ENCODE measurements at regions not wholly inside any gene's neighbourhood (a gene's known extent, or its start where the extent isn't known, plus 50 kb on each side); places are given as distances from the start of the nearest gene placed in this dataset.

- DNase-seq (ENCODE audit: low spot score): no peak
- H3K27ac ChIP-seq: no peak overlapping the region
- H3K4me1 ChIP-seq (ENCODE audit: control insufficient read depth in 1 of 2, low read depth in 2 of 2): no peaks in the 10 kb centered on the region
- H3K36me3 ChIP-seq: no peaks in the 10 kb centered on the region
- H3K4me3 ChIP-seq: no peak overlapping the region
- no peaks in the 10 kb centered on the region for H3K27me3 ChIP-seq (replicated peaks; ENCODE audit: insufficient read depth)
- TF ChIP-seq, protein P1, sequence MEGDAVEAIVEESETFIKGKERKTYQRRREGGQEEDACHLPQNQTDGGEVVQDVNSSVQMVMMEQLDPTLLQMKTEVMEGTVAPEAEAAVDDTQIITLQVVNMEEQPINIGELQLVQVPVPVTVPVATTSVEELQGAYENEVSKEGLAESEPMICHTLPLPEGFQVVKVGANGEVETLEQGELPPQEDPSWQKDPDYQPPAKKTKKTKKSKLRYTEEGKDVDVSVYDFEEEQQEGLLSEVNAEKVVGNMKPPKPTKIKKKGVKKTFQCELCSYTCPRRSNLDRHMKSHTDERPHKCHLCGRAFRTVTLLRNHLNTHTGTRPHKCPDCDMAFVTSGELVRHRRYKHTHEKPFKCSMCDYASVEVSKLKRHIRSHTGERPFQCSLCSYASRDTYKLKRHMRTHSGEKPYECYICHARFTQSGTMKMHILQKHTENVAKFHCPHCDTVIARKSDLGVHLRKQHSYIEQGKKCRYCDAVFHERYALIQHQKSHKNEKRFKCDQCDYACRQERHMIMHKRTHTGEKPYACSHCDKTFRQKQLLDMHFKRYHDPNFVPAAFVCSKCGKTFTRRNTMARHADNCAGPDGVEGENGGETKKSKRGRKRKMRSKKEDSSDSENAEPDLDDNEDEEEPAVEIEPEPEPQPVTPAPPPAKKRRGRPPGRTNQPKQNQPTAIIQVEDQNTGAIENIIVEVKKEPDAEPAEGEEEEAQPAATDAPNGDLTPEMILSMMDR (IDR thresholded peaks at IDR 0.05): no peak
- no peaks in the 10 kb centered on the region for H3K9me3 ChIP-seq
- no peak for ATAC-seq (ENCODE audit: insufficient number of reproducible peaks, low FRiP score, low read depth)
These were observed 121.8 kb upstream of the ATP11B start for GRCh38 chr3:182671541-182671940.

- ATAC-seq (ENCODE audit: insufficient number of reproducible peaks, low FRiP score, low read depth) (no peak), DNase-seq (ENCODE audit: low spot score) (no peak)
- H3K4me3 ChIP-seq: no peak overlapping the region
- no peaks in the 10 kb centered on the region for H3K36me3 ChIP-seq
- H3K27ac ChIP-seq: no peak overlapping the region
- TF ChIP-seq, protein P1 (IDR thresholded peaks at IDR 0.05): no peak
- no peaks in the 10 kb centered on the region for H3K4me1 ChIP-seq (ENCODE audit: control insufficient read depth in 1 of 2, low read depth in 2 of 2)
- no peaks in the 10 kb centered on the region for H3K9me3 ChIP-seq
- H3K27me3 ChIP-seq (replicated peaks; ENCODE audit: insufficient read depth): no peaks in the 10 kb centered on the region
These were observed 121.4 kb upstream of the ATP11B start for GRCh38 chr3:182671942-182672341.

DNA sequence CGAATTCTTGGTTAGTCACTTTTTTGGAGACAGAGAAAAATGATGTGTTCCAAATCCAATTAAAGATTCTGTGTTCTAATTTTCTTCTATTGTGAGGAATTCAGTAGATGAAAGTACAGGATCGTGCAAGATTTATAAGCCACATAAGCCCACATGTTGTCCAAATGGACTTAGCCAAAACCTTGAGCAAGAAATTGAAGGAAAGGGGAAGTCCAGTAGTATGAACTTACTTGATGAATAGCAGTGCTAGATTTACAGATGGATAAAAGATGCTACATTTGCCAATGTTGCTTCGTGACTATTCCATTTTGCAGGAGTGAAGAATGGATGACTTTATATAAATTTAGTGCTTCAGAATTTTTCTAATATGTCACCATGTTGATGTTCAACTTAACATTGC is 120.0 kb upstream of the ATP11B start:
- H3K4me3 ChIP-seq: no peak overlapping the region
- no peaks in the 10 kb centered on the region for H3K36me3 ChIP-seq
- no peaks in the 10 kb centered on the region for H3K4me1 ChIP-seq (ENCODE audit: control insufficient read depth in 1 of 2, low read depth in 2 of 2)
- DNase-seq (ENCODE audit: low spot score) (no peak), ATAC-seq (ENCODE audit: insufficient number of reproducible peaks, low FRiP score, low read depth) (no peak)
- H3K9me3 ChIP-seq: no peaks in the 10 kb centered on the region
- TF ChIP-seq, protein P1 (IDR thresholded peaks at IDR 0.05): no peak
- no peaks in the 10 kb centered on the region for H3K27me3 ChIP-seq (replicated peaks; ENCODE audit: insufficient read depth)
- no peak overlapping the region for H3K27ac ChIP-seq

DNA sequence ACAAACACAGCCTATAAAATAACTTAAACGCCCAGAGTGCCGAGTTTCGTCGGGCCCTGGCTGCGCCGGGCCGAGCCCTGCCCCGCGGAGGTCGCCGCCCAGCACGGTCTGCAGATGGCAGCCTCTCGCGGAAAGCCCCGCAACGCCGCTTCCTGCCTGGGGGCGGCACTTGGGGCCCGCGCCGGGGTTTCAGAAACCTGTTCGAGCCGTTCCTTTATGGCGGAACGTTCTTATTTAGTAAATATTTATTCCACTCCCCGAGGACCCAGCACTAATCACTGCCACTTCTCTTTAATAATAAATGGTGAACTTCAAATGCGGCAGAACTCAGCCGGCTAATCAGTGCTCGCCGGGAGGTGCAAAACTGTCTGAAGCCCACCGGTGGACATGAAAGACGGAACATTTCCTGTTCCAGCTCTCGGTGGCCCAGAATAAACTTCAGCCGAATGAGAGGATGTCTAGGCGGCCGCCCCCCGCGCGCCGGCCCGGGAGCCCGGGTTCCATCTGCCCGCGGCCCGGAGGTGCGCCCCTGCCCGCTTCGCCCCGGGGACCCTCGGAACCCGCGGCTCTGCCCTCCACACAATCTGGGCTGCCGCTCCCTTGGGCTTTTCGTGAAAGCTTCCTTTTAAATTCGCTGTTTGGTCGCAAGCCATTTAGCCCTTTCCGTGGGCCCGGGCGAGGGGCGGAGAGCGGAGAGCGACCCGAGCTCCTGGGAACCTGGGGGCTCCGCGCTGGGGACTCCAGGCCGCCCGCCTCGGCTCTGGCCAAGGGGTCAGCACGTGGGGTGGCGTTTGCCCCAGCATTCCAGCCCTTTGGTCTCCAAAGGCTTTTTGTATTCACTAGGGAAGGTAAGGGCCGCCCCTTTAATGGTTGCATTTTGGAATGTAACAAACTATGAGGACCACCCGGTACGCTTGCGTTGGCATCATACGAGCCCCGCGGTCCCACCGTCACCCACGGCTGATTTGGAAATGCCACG is 110.8 kb upstream of the ATP11B start:
- Histone ChIP-seq H3K27ac (no peak overlapping the region), H3K36me3 (no peaks in the 10 kb centered on the region), H3K9me3 (no peaks in the 10 kb centered on the region), H3K4me3 (peak overlapping the region; percentile 71), H3K4me1 (ENCODE audit: control insufficient read depth in 1 of 2, low read depth in 2 of 2) (peaks cover 0 to 9% of the 10 kb centered on the region in 2 donors), H3K27me3 (replicated peaks; ENCODE audit: insufficient read depth) (no peaks in the 10 kb centered on the region)
- TF ChIP-seq, protein P1 (IDR thresholded peaks at IDR 0.05): peak; percentile 25
- ATAC-seq (ENCODE audit: insufficient number of reproducible peaks, low FRiP score, low read depth) (no peak), DNase-seq (ENCODE audit: low spot score) (no peak)

DNA sequence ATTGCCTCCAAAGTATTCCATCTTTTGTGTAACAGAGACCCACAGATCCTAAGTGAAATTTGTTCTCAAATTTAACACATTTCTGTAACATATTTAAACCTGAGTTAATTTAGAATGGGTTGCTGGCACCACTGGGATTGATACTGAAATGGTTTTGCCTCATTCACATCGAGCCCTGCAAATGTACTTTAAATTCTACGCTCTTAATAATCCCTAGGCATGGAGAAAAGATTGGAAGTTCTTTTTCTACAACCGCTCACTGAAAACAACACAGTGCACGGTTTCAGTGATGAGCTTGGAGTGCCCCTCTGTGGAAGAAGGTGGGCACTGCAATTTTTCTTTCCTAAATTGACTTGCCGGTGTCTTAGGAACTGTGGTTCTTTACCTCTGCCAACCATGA is 109.9 kb upstream of the ATP11B start:
- H3K27ac ChIP-seq: no peak overlapping the region
- no peaks in the 10 kb centered on the region for H3K9me3 ChIP-seq
- TF ChIP-seq, protein P1 (IDR thresholded peaks at IDR 0.05): peak; percentile 77
- H3K36me3 ChIP-seq: no peaks in the 10 kb centered on the region
- no peaks in the 10 kb centered on the region for H3K27me3 ChIP-seq (replicated peaks; ENCODE audit: insufficient read depth)
- peaks cover 0 to 9% of the 10 kb centered on the region in 2 donors for H3K4me1 ChIP-seq (ENCODE audit: control insufficient read depth in 1 of 2, low read depth in 2 of 2)
- DNase-seq (ENCODE audit: low spot score) (no peak), ATAC-seq (ENCODE audit: insufficient number of reproducible peaks, low FRiP score, low read depth) (peak; percentile 80)
- peak overlapping the region; percentile 71 for H3K4me3 ChIP-seq
